ENCODE measurements at regions not wholly inside any gene's neighbourhood (a gene's known extent, or its start where the extent isn't known, plus 50 kb on each side); places are given as distances from the start of the nearest gene placed in this dataset.

- WGBS, 2 experiments (ENCODE audit: extremely low coverage in 2 of 2, insufficient read length in 1 of 2) = no CpG with 5 or more reads among the region's 2 CpGs
- ATAC-seq (ENCODE audit: low read depth) = peak; percentile 40; the same call in 1 of the 2 replicates
Observed at GRCh38 chr13:64884976-64885375, 2345.2 kb downstream of the PCDH9 start.

More at GRCh38 chr13:64884976-64885375, 2345.2 kb downstream of the PCDH9 start:
- H2BK5ac ChIP-seq (ENCODE audit: low read depth, low read length, poor library complexity, severe bottlenecking) = no peak overlapping the region
- no peak overlapping the region for H2AK9ac ChIP-seq (replicated peaks; ENCODE audit: low read depth, low read length, poor library complexity)
- in situ Hi-C loops (cut with MboI; ENCODE audit: low sequenced_read_pairs) (no loop called here), intact Hi-C loops (cut with micrococcal nuclease) (no loop called here), dilution Hi-C loops (cut with HindIII; ENCODE audit: low sequenced_read_pairs, unreplicated experiment) (no loop called here)
- H3K27me3 ChIP-seq (ENCODE audit: control insufficient read depth, insufficient read depth, low read length) = no peaks in the 10 kb centered on the region
- H3K18ac ChIP-seq (ENCODE audit: low read depth, low read length) = no peak overlapping the region
- no peak overlapping the region for H4K8ac ChIP-seq (ENCODE audit: low read depth in 2 of 2, low read length in 2 of 2)
- H3K4me3 ChIP-seq (ENCODE audit: insufficient read depth, low read depth, low read length) = no peak overlapping the region
- no peaks in the 10 kb centered on the region for H3K79me1 ChIP-seq (ENCODE audit: low read depth in 1 of 2, low read length in 2 of 2)
- TF ChIP-seq SMC3 (IDR thresholded peaks at IDR 0.05; ENCODE audit: low read depth, low read length) = no peak
- TF ChIP-seq CTCF (conservative IDR thresholded peaks at IDR 0.05; ENCODE audit: low read depth, low read length) = no peak
- TF ChIP-seq RFX5 (IDR thresholded peaks at IDR 0.05; ENCODE audit: low read depth, low read length) = no peak
- no peak for TF ChIP-seq FOS (IDR thresholded peaks at IDR 0.05; ENCODE audit: low read depth, low read length)
- no peak for TF ChIP-seq ELK1 (IDR thresholded peaks at IDR 0.05; ENCODE audit: borderline replicate concordance, low read depth, low read length)
- TF ChIP-seq MXI1 (IDR thresholded peaks at IDR 0.05; ENCODE audit: borderline replicate concordance, low read depth, low read length) = no peak
- TF ChIP-seq RCOR1 (IDR thresholded peaks at IDR 0.05; ENCODE audit: insufficient replicate concordance, low read length) = no peak
- no peak for TF ChIP-seq CEBPB (IDR thresholded peaks at IDR 0.05; ENCODE audit: low read depth, low read length)
- TF ChIP-seq BHLHE40 (IDR thresholded peaks at IDR 0.05; ENCODE audit: low read depth, low read length) = no peak
- no peak for TF ChIP-seq USF2 (IDR thresholded peaks at IDR 0.05; ENCODE audit: low read depth, low read length)
- no peak for TF ChIP-seq CHD1 (IDR thresholded peaks at IDR 0.05; ENCODE audit: low read depth, low read length)
- no peak for TF ChIP-seq RAD21 (IDR thresholded peaks at IDR 0.05; ENCODE audit: low read length)
- no peak for TF ChIP-seq MAFK (IDR thresholded peaks at IDR 0.05; ENCODE audit: low read depth, low read length)
- no peak for TF ChIP-seq NFE2L2 (IDR thresholded peaks at IDR 0.05; ENCODE audit: low read depth, low read length)
- TF ChIP-seq POLR2A (IDR thresholded peaks at IDR 0.05; ENCODE audit: low read depth, low read length) = no peak
- TF ChIP-seq MAZ (IDR thresholded peaks at IDR 0.05; ENCODE audit: borderline replicate concordance, low read depth, low read length) = no peak
- no peak overlapping the region for H2AFZ ChIP-seq (replicated peaks; ENCODE audit: low read length, poor library complexity)
- H3K14ac ChIP-seq (replicated peaks; ENCODE audit: low read depth, low read length) = no peak overlapping the region
- H4K91ac ChIP-seq (ENCODE audit: insufficient read depth, low read depth, low read length) = no peak overlapping the region
- no peaks in the 10 kb centered on the region for H3K36me3 ChIP-seq (ENCODE audit: control insufficient read depth, insufficient read depth, low read length)
- no peak overlapping the region for H3K9ac ChIP-seq (ENCODE audit: low read depth, low read length)
- POLR2A ChIA-PET (ENCODE audit: unreplicated experiment) = no interaction called here
- no peak overlapping the region for H3K23ac ChIP-seq (ENCODE audit: low read depth, low read length)
- H3K4me1 ChIP-seq (ENCODE audit: control insufficient read depth, insufficient read depth, low read length) = no peaks in the 10 kb centered on the region
- CTCF ChIA-PET = no interaction called here
- DNase-seq = peak; percentile 47
- H4K20me1 ChIP-seq (ENCODE audit: insufficient read depth, low read length) = no peaks in the 10 kb centered on the region
- H2BK120ac ChIP-seq (ENCODE audit: low read depth, low read length) = no peak overlapping the region
- H3K9me3 ChIP-seq (ENCODE audit: control insufficient read depth, insufficient read depth, low read length) = no peaks in the 10 kb centered on the region
- H3K4me2 ChIP-seq (ENCODE audit: low read depth, low read length) = no peak overlapping the region
- H2BK20ac ChIP-seq (ENCODE audit: low read depth, low read length) = no peak overlapping the region
- BruUV-seq (replicated peaks) = no TSS peak
- no peak overlapping the region for H3K56ac ChIP-seq (ENCODE audit: extremely low read depth, insufficient read depth, low read length)
- H2AK5ac ChIP-seq (ENCODE audit: low read depth, low read length) = no peak overlapping the region
- no peak overlapping the region for H3K4ac ChIP-seq (ENCODE audit: low read depth, low read length)
- H3K9me1 ChIP-seq (ENCODE audit: insufficient read depth, low read length) = no peaks in the 10 kb centered on the region
- H2BK15ac ChIP-seq (ENCODE audit: low read depth, low read length) = no peak overlapping the region
- no peak overlapping the region for H4K5ac ChIP-seq (ENCODE audit: low read depth, low read length)
- no peak overlapping the region for H3K27ac ChIP-seq (ENCODE audit: insufficient read depth, low read length)
